ENCODE measurements at regions not wholly inside any gene's neighbourhood (a gene's known extent, or its start where the extent isn't known, plus 50 kb on each side); places are given as distances from the start of the nearest gene placed in this dataset.
"Not testable (repeated sequence)": the region's sequence is repeated elsewhere in the genome, so short reads cannot be mapped to it uniquely, and the experiment has no call there.

- DNase-seq (ENCODE audit: low spot score): no peak
Measured at GRCh38 chr12:58645946-58646345, 274.4 kb downstream of the LRIG3 start.

- DNase-seq (ENCODE audit: low spot score): no peak
Measured at GRCh38 chr12:58647495-58647894, 272.8 kb downstream of the LRIG3 start.

DNA sequence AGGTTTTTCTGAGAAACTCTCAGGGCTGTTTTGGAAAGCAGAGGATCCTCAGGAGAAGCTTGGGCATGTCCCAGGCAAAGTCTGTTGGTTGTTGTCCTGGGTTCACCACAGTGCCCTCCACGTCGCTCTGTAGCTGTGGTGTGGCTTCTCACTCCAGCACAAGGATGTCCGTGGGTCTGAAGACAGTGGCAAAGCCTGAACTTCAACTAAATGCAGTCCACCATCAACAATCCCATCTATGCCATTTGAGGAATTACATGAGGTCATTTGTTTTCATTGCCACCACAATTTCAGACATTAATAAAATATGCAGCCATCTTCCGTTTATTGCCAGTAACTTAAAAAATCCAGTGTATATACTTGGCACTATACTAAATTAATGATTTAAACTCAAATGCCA, 272.1 kb downstream of the LRIG3 start:
- DNase-seq (ENCODE audit: low spot score): no peak

GRCh38 chr12:58651850-58652249, 268.5 kb downstream of the LRIG3 start:
- DNase-seq (ENCODE audit: low spot score): no peak

DNA sequence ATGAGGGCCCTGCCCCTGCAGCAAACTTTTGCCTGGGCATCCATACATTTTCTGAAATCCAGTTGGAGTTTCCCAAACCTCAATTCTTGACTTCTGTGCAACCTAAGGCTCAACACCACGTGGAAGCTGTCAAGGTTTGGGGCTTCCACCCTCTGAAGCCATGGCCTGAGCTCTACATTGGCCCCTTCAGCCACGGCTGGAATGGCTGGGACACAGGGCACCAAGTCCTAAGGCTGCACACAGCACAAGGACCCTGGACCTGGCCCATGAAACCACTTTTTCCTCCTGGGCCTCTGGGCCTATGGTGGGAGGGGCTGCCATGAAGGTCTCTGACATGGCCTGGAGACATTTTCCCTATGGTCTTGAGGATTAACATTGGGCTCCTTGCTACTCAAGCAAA, 266.3 kb downstream of the LRIG3 start:
- DNase-seq (ENCODE audit: low spot score): no peak

- DNase-seq (ENCODE audit: low spot score): no peak
Measured at GRCh38 chr12:58655375-58655774, 264.9 kb downstream of the LRIG3 start.

DNA sequence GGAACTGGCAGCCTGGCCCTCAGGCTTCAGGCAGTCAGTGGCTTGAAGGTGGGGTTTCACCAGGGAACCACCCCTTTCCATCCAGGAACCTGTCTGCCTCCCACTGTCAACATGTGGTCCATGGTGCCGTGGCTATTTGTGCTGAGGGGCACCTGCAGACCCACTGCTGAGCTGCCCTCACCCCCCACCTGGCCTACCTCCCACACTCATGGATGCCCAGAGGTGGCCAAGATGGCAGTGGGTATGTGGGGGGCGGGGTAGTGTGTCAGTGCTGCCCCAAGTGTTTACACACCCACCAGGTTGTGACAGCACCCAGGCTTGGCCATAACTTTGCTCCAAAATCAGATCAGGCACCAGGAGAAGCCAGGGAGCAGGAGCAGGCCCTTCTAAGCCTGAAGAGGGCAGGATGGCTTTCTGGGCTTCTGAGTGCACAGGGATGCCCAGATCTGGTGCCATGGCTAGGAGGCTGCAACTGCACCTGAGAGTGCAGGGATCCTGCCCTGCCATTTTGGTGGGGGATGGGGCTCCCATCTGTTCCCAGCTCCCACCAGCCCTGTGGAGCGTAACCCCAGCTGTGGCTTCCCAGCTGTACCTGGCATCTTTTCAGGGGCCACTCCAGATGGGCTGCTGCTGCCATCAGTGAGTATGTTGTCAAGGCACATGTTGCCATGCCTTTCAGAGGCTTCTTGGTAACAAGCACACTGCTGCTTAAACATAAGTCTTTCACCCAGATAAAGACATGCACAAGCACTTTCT, 263.9 kb downstream of the LRIG3 start:
- no peak for DNase-seq (ENCODE audit: low spot score)

DNA sequence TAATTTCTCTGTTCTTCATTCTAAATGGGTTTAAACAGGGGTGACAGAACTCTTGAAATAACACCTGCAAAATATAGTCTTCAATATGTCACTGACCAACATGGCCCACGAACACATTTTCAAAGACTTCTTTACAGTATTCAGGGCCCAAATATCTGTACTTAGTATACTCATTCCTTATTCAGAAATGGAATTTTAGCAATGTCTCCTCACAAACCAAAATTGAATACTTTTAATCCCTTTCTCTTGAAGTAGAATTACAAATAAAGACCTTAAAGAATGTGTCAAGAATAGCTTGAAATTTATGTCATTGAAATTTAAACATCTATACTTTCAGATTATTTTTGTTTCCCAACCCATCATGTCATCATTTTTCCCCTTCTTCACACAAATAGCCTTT, 263.1 kb downstream of the LRIG3 start:
- no peak for DNase-seq (ENCODE audit: low spot score)

GRCh38 chr12:58665375-58665774, 254.9 kb downstream of the LRIG3 start:
- DNase-seq (ENCODE audit: low spot score): no peak

DNA sequence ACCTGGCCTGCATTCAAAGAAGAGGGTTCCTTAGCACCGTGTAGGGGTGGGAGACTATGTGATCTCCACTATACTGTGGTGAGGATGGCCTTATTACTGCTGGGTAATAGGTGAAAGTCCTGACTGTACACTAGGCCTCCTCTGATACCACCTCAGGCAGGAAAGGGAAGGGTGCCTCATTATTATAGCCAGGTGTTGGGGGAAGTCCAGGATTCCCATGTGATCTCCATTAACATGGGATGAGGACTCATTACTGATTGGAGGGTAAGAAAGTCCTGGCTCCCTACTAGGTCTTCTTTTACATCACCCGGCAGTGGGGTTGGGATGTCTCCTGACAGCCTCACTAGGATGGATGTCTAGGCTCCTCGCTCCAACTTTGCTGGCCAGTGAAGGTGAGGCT, 252.1 kb downstream of the LRIG3 start:
- no peak for DNase-seq (ENCODE audit: low spot score)

DNA sequence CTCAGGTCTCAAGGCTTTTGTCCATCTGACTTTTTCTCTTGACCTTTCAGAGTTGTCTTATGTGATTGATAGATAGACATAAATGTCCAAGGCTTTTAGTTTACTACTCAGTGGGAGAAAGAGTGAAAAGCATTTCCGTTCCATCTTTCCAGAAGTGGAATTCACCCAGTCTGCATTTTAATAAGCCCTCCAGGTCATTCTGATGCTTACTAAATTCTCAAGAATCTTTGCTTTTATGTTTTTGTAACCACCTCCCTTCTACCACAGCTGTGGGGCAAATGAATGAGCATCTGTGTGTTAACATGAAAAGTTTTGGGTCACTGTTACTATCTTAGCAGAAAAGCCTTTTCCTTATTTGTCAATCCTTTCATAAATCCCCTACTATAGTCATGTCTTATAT, 251.4 kb downstream of the LRIG3 start:
- DNase-seq (ENCODE audit: low spot score): no peak

GRCh38 chr12:58670623-58671022, 249.7 kb downstream of the LRIG3 start:
- no peak for DNase-seq (ENCODE audit: low spot score)

- DNase-seq (ENCODE audit: low spot score): no peak
Measured at GRCh38 chr12:58671196-58671595, 249.1 kb downstream of the LRIG3 start.

GRCh38 chr12:58673021-58673420, 247.3 kb downstream of the LRIG3 start:
- DNase-seq (ENCODE audit: low spot score): no peak

- not testable (repeated sequence) for DNase-seq (ENCODE audit: low spot score)
Measured at GRCh38 chr12:58677833-58678232, 242.5 kb downstream of the LRIG3 start.

GRCh38 chr12:58678753-58679152, 241.6 kb downstream of the LRIG3 start:
- DNase-seq (ENCODE audit: low spot score): no peak

- DNase-seq (ENCODE audit: low spot score): no peak
Measured at GRCh38 chr12:58681730-58682129, 238.6 kb downstream of the LRIG3 start.

GRCh38 chr12:58695263-58695662, 225.0 kb downstream of the LRIG3 start:
- no peak for DNase-seq (ENCODE audit: low spot score)

DNA sequence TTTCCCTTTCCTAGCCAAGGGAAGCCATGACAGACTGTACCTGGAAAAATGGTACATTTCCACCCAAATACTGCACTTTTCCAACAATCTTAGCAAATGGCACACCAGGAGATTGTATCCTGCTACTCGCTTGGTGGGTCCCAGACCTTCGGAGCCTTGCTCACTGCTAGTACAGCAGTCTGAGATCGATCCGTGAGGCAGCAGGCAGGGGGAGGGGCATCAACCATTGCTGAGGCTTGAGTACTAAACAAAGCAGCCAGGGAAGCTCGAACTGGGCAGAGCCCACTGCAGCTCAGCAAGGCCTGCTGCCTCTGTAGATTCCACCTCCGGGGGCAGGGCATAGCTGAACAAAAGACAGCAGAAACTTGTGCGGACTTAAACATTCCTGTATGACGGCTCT, 218.8 kb downstream of the LRIG3 start:
- DNase-seq (ENCODE audit: low spot score): no peak

GRCh38 chr12:58703866-58704265, 216.4 kb downstream of the LRIG3 start:
- no peak for DNase-seq (ENCODE audit: low spot score)

- not testable (repeated sequence) for DNase-seq (ENCODE audit: low spot score)
Measured at GRCh38 chr12:58704770-58705169, 215.5 kb downstream of the LRIG3 start.

- DNase-seq (ENCODE audit: low spot score): no peak
Measured at GRCh38 chr12:58710901-58711300, 209.4 kb downstream of the LRIG3 start.

DNA sequence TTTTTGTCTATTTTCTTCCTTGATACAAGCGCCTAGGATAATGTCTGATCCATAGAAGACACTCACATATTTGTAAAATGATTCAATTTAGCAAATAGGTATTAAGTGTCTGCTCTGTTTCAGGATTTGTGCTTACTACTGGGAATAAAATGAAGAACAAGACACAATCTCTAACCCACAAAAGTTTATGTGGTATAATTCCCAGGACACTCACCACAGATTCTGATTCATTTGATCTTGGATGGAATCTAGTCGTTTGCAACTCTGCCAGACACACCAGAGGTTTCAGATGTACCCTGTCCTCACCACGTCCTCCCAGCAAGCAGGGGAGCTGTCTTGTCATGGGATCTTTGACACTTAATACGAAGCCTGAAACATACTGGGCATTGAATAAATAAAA, 208.3 kb downstream of the LRIG3 start:
- DNase-seq (ENCODE audit: low spot score): no peak

GRCh38 chr12:58712976-58713375, 207.3 kb downstream of the LRIG3 start:
- DNase-seq (ENCODE audit: low spot score): no peak

All from HT-29 (cell line).